GM18907 (cell line): ENCODE measurements at regions not wholly inside any gene's neighbourhood (a gene's known extent, or its start where the extent isn't known, plus 50 kb on each side); places are given as distances from the start of the nearest gene placed in this dataset.
"Not testable (repeated sequence)": the region's sequence is repeated elsewhere in the genome, so short reads cannot be mapped to it uniquely, and the experiment has no call there.

ENCODE experiments used
- ATAC-seq: cut with Tn5 transposase; IDR thresholded peaks from one replicate; pipeline ENCODE4 v1.9.1; 2021; ENCODE audit warnings: mild to moderate bottlenecking, moderate library complexity; ENCODE audit not compliant: unreplicated experiment

GRCh38 chr5:62082370-62082801 is 223.6 kb upstream of the KIF2A start:
- no peak for ATAC-seq

GRCh38 chr5:62083247-62083646 is 222.8 kb upstream of the KIF2A start:
- ATAC-seq: no peak

GRCh38 chr5:62083661-62084060 is 222.3 kb upstream of the KIF2A start:
- no peak for ATAC-seq

- ATAC-seq: no peak
These were observed 221.6 kb upstream of the KIF2A start for GRCh38 chr5:62084391-62084790.

- no peak for ATAC-seq
These were observed 215.1 kb upstream of the KIF2A start for GRCh38 chr5:62090953-62091352.

- no peak for ATAC-seq
These were observed 212.6 kb upstream of the KIF2A start for GRCh38 chr5:62093411-62093810.

- no peak for ATAC-seq
These were observed 212.0 kb upstream of the KIF2A start for GRCh38 chr5:62093976-62094375.

- no peak for ATAC-seq
These were observed 208.6 kb upstream of the KIF2A start for GRCh38 chr5:62097361-62097760.

GRCh38 chr5:62100201-62100600 is 205.8 kb upstream of the KIF2A start:
- ATAC-seq: no peak

GRCh38 chr5:62103863-62104262 is 202.1 kb upstream of the KIF2A start:
- not testable (repeated sequence) for ATAC-seq

- ATAC-seq: no peak
These were observed 194.6 kb upstream of the KIF2A start for GRCh38 chr5:62111428-62111827.

GRCh38 chr5:62112689-62113228 is 193.2 kb upstream of the KIF2A start:
- no peak for ATAC-seq

- no peak for ATAC-seq
These were observed 191.0 kb upstream of the KIF2A start for GRCh38 chr5:62115014-62115413.

GRCh38 chr5:62124266-62124665 is 181.7 kb upstream of the KIF2A start:
- no peak for ATAC-seq

GRCh38 chr5:62126090-62126489 is 179.9 kb upstream of the KIF2A start:
- ATAC-seq: no peak

GRCh38 chr5:62127098-62127736 is 178.8 kb upstream of the KIF2A start:
- no peak for ATAC-seq

GRCh38 chr5:62130107-62130506 is 175.9 kb upstream of the KIF2A start:
- no peak for ATAC-seq

- no peak for ATAC-seq
These were observed 173.7 kb upstream of the KIF2A start for GRCh38 chr5:62132276-62132675.

- no peak for ATAC-seq
These were observed 172.6 kb upstream of the KIF2A start for GRCh38 chr5:62133426-62133825.

GRCh38 chr5:62134811-62135210 is 171.2 kb upstream of the KIF2A start:
- no peak for ATAC-seq

GRCh38 chr5:62137628-62138027 is 168.4 kb upstream of the KIF2A start:
- no peak for ATAC-seq

- no peak for ATAC-seq
These were observed 167.4 kb upstream of the KIF2A start for GRCh38 chr5:62138607-62139006.

- no peak for ATAC-seq
These were observed 166.3 kb upstream of the KIF2A start for GRCh38 chr5:62139741-62140140.
